HG02885 (cell line): ENCODE measurements at regions not wholly inside any gene's neighbourhood (a gene's known extent, or its start where the extent isn't known, plus 50 kb on each side); places are given as distances from the start of the nearest gene placed in this dataset.
"Not testable (repeated sequence)": the region's sequence is repeated elsewhere in the genome, so short reads cannot be mapped to it uniquely, and the experiment has no call there.

Source experiments
- ATAC-seq: cut with Tn5 transposase; IDR thresholded peaks from one replicate; pipeline ENCODE4 v1.9.1; 2021; ENCODE audit warnings: mild to moderate bottlenecking; ENCODE audit not compliant: unreplicated experiment, poor library complexity

GRCh38 chrX:115357326-115358120, 68.0 kb downstream of the LUZP4 start:
- no peak for ATAC-seq

DNA sequence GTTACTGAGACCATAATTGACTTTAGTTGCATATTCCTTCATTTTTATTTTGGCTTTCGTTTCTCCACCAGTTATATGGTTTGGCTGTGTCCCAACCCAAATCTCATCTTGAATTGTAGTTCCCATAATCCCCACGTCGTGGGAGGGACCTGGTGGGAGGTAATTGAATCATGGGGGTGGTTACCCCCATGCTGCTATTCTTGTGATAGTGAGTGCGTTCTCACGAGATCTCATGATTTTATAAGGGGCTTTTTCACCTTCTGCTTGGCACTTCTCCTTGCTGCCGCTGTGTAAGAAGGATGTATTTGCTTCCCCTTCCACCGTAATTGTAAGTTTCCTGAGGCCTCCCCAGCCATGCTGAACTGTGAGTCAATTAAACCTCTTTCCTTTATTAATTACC, 70.0 kb downstream of the LUZP4 start:
- not testable (repeated sequence) for ATAC-seq

GRCh38 chrX:115360220-115360781, 70.8 kb downstream of the LUZP4 start:
- no peak for ATAC-seq

GRCh38 chrX:115362334-115363095, 73.0 kb downstream of the LUZP4 start:
- no peak for ATAC-seq

DNA sequence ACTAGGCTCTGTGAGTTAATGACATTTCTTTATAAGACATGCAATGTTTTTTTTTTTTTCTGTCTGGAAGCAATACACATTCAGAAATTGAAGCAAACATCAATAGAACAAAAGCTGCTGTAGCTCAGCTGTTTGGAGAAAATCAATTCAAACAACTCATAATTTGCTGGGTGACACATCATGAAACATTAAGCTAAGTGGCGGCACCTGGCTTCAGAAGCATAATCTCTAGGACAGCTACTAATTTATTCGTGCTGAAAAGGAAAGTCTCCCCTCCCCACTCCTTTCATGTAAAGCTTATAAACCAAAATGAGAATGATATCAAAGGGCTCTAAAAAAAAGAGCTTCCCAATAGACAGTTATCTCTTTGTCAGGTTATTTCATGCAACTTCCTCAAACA, 73.9 kb downstream of the LUZP4 start:
- no peak for ATAC-seq

GRCh38 chrX:115363897-115364296, 74.4 kb downstream of the LUZP4 start:
- no peak for ATAC-seq

- no peak for ATAC-seq
Measured at GRCh38 chrX:115364670-115365069, 75.2 kb downstream of the LUZP4 start.

- no peak for ATAC-seq
Measured at GRCh38 chrX:115366535-115366934, 77.0 kb downstream of the LUZP4 start.

GRCh38 chrX:115367455-115367854, 77.9 kb downstream of the LUZP4 start:
- ATAC-seq: no peak

GRCh38 chrX:115367951-115368350, 78.4 kb downstream of the LUZP4 start:
- ATAC-seq: no peak

- ATAC-seq: no peak
Measured at GRCh38 chrX:115368876-115369275, 79.4 kb downstream of the LUZP4 start.

- no peak for ATAC-seq
Measured at GRCh38 chrX:115372152-115372551, 82.6 kb downstream of the LUZP4 start.

DNA sequence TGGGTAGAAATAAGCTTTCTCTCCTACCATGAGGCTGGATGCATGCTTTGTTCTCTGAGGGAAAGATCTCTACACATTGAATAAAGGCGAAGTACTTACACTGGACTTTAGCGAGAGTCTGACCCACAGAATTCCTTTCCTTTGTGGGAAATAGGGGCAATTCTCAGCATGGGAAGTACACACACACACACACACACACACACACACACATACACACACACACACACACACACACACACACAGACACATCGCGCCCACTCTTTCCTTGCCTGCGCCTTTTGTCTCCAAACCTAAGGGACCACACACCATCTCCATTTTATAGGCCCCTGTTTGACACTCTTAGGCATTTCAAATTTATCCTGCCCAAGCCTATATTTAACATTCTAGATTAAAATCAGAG, 83.8 kb downstream of the LUZP4 start:
- ATAC-seq: no peak

GRCh38 chrX:115378471-115378870, 89.0 kb downstream of the LUZP4 start:
- ATAC-seq: no peak

GRCh38 chrX:115387327-115387726, 97.8 kb downstream of the LUZP4 start:
- no peak for ATAC-seq

- no peak for ATAC-seq
Measured at GRCh38 chrX:115388879-115389278, 99.4 kb downstream of the LUZP4 start.

DNA sequence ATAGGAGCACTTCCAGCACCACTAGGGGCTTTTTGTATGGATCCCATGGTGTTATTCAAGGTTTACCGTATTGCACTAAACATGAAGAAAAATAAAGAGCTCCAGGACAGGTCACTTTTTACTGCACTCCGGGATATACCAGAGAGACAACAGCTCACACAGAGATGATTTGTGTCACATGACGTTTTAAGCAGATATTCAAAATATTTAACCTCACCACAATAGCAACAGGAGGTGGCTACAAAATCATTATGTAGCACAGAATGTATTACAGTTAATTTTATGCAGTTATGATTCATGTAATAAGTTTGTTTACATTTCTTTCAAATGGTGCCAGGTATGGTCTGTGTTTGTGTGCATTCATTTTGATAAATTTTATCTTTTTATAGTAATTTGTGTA, 100.6 kb downstream of the LUZP4 start:
- no peak for ATAC-seq

DNA sequence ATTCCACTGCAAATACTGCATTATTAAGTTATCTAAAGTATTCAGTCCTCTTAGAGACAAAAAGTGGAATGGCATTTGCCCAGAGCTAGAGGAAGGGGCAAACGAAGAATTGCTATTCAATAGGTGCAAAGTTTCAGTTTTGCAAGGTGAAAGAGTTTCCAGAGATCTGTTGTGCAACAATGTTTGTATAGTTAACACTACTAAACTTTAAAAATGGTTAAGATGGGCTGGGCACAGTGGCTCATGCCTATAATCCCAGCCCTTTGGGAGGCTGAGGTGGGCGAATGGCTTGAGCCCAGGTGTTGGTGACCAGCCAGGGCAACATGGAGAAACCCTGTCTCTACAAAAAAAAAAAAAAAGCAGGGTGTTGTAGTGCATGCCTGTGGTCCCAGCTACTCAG, 102.5 kb downstream of the LUZP4 start:
- no peak for ATAC-seq

DNA sequence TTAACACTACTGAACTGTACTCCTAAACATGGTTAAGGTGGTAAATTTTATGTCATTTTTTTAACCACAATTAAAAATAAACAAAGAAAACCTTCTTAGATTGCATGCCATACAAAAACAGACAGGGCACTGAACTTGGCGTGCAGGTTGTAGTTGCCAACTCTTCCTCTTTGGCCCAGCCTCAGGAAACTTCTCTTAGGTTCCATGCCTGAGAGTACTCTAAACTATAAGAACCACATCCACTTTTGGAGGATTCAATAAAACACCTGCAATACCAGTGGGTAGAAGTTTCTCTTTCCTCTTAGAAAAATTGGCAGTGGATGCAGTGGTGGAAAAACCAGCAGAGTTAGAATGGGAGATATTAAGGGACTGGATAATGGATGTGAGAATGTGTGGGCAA, 103.4 kb downstream of the LUZP4 start:
- ATAC-seq: no peak

- no peak for ATAC-seq
Measured at GRCh38 chrX:115393271-115393670, 103.8 kb downstream of the LUZP4 start.

GRCh38 chrX:115394806-115395205, 105.3 kb downstream of the LUZP4 start:
- not testable (repeated sequence) for ATAC-seq
